ENCODE measurements at regions not wholly inside any gene's neighbourhood (a gene's known extent, or its start where the extent isn't known, plus 50 kb on each side); places are given as distances from the start of the nearest gene placed in this dataset.

DNA sequence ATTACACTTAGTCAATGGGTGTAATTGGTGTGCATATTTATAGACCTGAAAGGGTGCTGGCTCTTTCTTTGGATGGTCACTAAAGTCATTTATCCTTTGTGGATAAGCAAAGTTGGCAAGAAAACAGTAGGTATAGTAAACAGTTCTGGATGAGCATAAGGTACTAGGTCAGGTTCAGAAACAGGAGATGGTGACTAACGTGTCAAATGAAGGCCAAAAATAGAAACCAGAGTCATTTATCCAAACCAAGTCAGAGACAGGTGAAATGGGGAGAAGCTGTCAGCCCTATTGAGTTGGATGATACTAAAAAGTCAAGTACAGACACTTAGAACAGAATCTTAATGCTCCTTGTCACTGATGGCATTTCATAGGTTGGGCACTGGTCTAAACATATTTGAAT is 313.1 kb downstream of the KLHL13 start:
- Histone ChIP-seq H3K23ac (ENCODE audit: insufficient read length, low read depth, low read length) (no peak overlapping the region), H3K9me3 (ENCODE audit: control insufficient read depth, low read depth, low read length) (peaks cover 16% of the 10 kb centered on the region), H2AFZ (ENCODE audit: low read length) (no peak overlapping the region), H4K91ac (ENCODE audit: insufficient read length, low read depth, low read length) (no peak overlapping the region), H2BK5ac (ENCODE audit: insufficient read length, low read length) (no peak overlapping the region), H3K18ac (ENCODE audit: insufficient read length, low read depth, low read length) (no peak overlapping the region), H3K79me2 (ENCODE audit: insufficient read depth, low read length) (no peaks in the 10 kb centered on the region), H3K4me2 (ENCODE audit: insufficient read depth, insufficient read length, low read length) (no peak overlapping the region), H2BK120ac (ENCODE audit: low read depth, low read length, poor library complexity, severe bottlenecking) (no peak overlapping the region), H2BK15ac (ENCODE audit: low read depth, low read length) (no peak overlapping the region), H3K14ac (ENCODE audit: insufficient read depth, low read length) (no peak overlapping the region), H2AK5ac (ENCODE audit: insufficient read length, low read length) (no peak overlapping the region), H2BK12ac (ENCODE audit: insufficient read length, low read depth, low read length) (no peak overlapping the region), H3K4ac (ENCODE audit: low read depth, low read length) (no peak overlapping the region), H3K27ac (ENCODE audit: insufficient read length, low read depth, low read length) (no peak overlapping the region), H3K56ac (ENCODE audit: insufficient read length, low read depth, low read length) (no peak overlapping the region), H3K79me1 (ENCODE audit: insufficient read depth, low read depth, low read length, poor library complexity, severe bottlenecking) (no peaks in the 10 kb centered on the region), H3T11ph (ENCODE audit: low read length) (no peak overlapping the region), H3K23me2 (ENCODE audit: insufficient read length, low read depth, low read length, poor library complexity, severe bottlenecking) (no peaks in the 10 kb centered on the region), H3K27me3 (ENCODE audit: insufficient read depth, low read length) (no peaks in the 10 kb centered on the region), H4K20me1 (ENCODE audit: control insufficient read depth, insufficient read depth, insufficient read length) (no peaks in the 10 kb centered on the region), H4K5ac (ENCODE audit: insufficient read length, low read depth, low read length) (no peak overlapping the region), H3K9ac (ENCODE audit: extremely low read depth, insufficient read length, low read length) (no peak overlapping the region), H3K4me1 (ENCODE audit: insufficient read depth, low read length) (no peaks in the 10 kb centered on the region), H4K8ac (replicated peaks; ENCODE audit: insufficient read length, low read depth, low read length) (no peak overlapping the region), H2BK20ac (ENCODE audit: low read depth, low read length, poor library complexity, severe bottlenecking) (no peak overlapping the region)
- no CpG with 5 or more reads among the region's 1 CpG for WGBS (ENCODE audit: extremely low coverage, insufficient read length, low lambda C conversion rate)
- Mint-ChIP-seq H3K4me3 (no peak overlapping the region), H3K36me3 (ENCODE audit: insufficient read depth in 1 of 3, low read depth in 3 of 3) (no peaks in the 10 kb centered on the region; a peak in 2 of 7 replicates), H3K4me1 (peaks cover 3 to 5% of the 10 kb centered on the region in 2 experiments), H3K27ac (no peak overlapping the region), H3K9me3 (peaks cover 13 to 71% of the 10 kb centered on the region in 2 experiments), H3K27me3 (ENCODE audit: low read depth) (peaks cover 2% of the 10 kb centered on the region; the same call in 1 of the 2 replicates)
- no peak for TF ChIP-seq CTCF (conservative IDR thresholded peaks at IDR 0.05)
- no peak for DNase-seq
